Left lung (tissue), 4 donors: ENCODE measurements at regions not wholly inside any gene's neighbourhood (a gene's known extent, or its start where the extent isn't known, plus 50 kb on each side); places are given as distances from the start of the nearest gene placed in this dataset.

Source experiments
- ATAC-seq: fragments of 200-7000 bp; cut with Tn5 transposase; one replicate; pipeline ENCODE4 v1.9.1; 2020; ENCODE audit warnings: moderate library complexity
- DNase-seq, 4 donors: peaks; one replicate each; pipeline ENCODE4 v3.0.0-alpha.2; 2013 to 2020
- H3K27ac ChIP-seq, 2 donors: fragments of 200-600 bp; sonication (generic) in 1 of 2; one replicate each; pipeline versions ENCODE4 v1.5.0 to v1.8.0; 2020 to 2021
- H3K27me3 ChIP-seq, 2 donors: fragments of 200-600 bp; sonication (generic) in 1 of 2; one replicate each; pipeline versions ENCODE4 v1.5.0 to v1.8.0; 2020 to 2021
- H3K36me3 ChIP-seq, 2 donors: fragments of 200-600 bp; sonication (generic) in 1 of 2; one replicate each; pipeline versions ENCODE4 v1.5.0 to v1.8.0; 2020 to 2021
- H3K4me1 ChIP-seq, 2 donors: fragments of 200-600 bp; one replicate each; pipeline ENCODE4 v1.8.0; 2021
- H3K4me3 ChIP-seq, 2 donors: fragments of 200-600 bp; sonication (generic) in 1 of 2; one replicate each; pipeline versions ENCODE4 v1.5.0 to v1.8.0; 2020 to 2021; ENCODE audit warnings: mild to moderate bottlenecking in 1 of 2
- H3K9me3 ChIP-seq, 2 donors: fragments of 200-600 bp; sonication (generic) in 1 of 2; one replicate each; pipeline versions ENCODE4 v1.5.0 to v1.8.0; 2020 to 2021
- intact Hi-C, 2 donors: fragments of 100-400 bp; cut with DNase I; formaldehyde crosslinking; loops; one replicate each; pipeline versions ENCODE4 v1.11.2 to v1.14.2; 2022
- TF ChIP-seq, protein P1 (sequence below), 2 donors: fragments of 200-600 bp; sonication (generic) in 1 of 2; IDR thresholded peaks; one replicate each; pipeline versions ENCODE4 v1.5.0 to v1.8.0; 2021; ENCODE audit warnings: antibody characterized with exemption in 2 of 2
- donor health status: DM: no; HTN: yes; CAD: no.
- donor health status: DM: no; HTN: no; CAD: no.

DNA sequence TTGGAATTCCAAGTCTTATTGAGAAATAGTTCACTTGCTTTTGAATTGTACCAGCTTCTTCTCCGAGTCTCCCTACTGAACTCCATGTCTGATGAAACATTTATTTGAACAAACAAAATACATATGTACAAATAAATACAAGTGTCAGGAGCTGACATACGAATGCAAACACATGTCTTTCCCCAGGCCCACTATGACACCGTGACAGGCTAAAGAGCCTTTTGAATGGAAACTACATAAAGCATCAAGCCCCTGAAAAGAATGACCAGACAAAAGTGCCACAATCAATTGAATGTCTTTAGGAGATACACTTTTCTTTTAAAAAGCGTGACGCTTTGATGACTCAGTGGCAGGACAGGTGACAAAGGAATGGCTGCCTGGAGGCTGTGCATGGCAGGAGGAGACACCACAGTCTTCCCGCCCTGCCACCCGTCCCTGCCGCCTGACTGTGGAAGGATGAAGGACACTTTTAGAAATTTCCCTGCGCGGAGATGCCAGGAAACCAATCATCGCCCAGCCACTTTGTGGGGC is 112.4 kb upstream of the BNC2 start:
- intact Hi-C loops, result no loop called here
- H3K4me1 ChIP-seq, result no peaks in the 10 kb centered on the region
- no peak overlapping the region for H3K27ac ChIP-seq
- ATAC-seq, result no peak
- no peaks in the 10 kb centered on the region for H3K36me3 ChIP-seq
- no peaks in the 10 kb centered on the region for H3K27me3 ChIP-seq
- H3K4me3 ChIP-seq, result no peak overlapping the region
- TF ChIP-seq, protein P1, sequence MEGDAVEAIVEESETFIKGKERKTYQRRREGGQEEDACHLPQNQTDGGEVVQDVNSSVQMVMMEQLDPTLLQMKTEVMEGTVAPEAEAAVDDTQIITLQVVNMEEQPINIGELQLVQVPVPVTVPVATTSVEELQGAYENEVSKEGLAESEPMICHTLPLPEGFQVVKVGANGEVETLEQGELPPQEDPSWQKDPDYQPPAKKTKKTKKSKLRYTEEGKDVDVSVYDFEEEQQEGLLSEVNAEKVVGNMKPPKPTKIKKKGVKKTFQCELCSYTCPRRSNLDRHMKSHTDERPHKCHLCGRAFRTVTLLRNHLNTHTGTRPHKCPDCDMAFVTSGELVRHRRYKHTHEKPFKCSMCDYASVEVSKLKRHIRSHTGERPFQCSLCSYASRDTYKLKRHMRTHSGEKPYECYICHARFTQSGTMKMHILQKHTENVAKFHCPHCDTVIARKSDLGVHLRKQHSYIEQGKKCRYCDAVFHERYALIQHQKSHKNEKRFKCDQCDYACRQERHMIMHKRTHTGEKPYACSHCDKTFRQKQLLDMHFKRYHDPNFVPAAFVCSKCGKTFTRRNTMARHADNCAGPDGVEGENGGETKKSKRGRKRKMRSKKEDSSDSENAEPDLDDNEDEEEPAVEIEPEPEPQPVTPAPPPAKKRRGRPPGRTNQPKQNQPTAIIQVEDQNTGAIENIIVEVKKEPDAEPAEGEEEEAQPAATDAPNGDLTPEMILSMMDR (IDR thresholded peaks at IDR 0.05), result no peak
- no peaks in the 10 kb centered on the region for H3K9me3 ChIP-seq
- DNase-seq, result no peak

DNA sequence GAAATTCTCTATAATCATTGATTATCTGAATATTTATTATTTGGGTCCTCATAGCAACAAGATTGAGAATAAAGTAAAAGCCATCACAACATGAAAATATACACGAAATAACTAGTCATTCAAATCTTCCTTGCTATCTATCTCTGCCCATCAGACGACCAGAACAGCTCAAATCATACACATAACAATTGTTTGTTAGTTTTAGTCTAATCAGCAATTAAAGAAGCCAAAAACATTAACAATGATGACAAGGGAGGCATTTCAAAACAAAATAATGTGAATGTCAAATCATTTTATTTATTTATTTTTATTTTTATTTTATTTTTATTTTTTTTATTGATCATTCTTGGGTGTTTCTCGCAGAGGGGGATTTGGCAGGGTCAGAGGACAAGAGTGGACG is 106.0 kb upstream of the BNC2 start:
- Histone ChIP-seq H3K4me3 (no peak overlapping the region), H3K36me3 (no peaks in the 10 kb centered on the region), H3K27ac (no peak overlapping the region), H3K4me1 (no peaks in the 10 kb centered on the region), H3K9me3 (peaks cover 0 to 4% of the 10 kb centered on the region in 2 donors), H3K27me3 (no peaks in the 10 kb centered on the region)
- DNase-seq (no peak), ATAC-seq (no peak)
- intact Hi-C loops, result no loop called here
- TF ChIP-seq, protein P1 (IDR thresholded peaks at IDR 0.05), result no peak

DNA sequence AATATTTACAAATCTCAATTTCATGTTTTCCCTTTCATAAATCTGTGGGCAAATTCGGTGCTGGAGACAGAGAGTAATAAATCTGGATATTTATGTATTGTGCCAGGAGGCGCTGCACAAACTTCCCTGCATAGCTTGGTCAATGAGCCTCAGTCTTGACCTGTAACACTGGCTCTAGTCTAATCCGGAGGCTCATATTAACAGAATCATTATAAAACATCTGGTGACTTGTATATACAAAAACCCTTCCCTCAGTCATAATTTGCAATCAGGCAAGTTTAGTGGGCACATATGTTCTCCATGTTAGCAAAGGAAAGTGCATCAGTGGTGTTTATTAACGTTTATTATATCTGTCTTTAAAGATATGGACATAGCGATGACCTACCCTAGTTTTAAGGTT is 104.0 kb upstream of the BNC2 start:
- Histone ChIP-seq H3K27me3 (no peaks in the 10 kb centered on the region), H3K4me3 (no peak overlapping the region), H3K4me1 (no peaks in the 10 kb centered on the region), H3K27ac (no peak overlapping the region), H3K9me3 (peaks cover 0 to 4% of the 10 kb centered on the region in 2 donors), H3K36me3 (no peaks in the 10 kb centered on the region)
- TF ChIP-seq, protein P1 (IDR thresholded peaks at IDR 0.05), result no peak
- ATAC-seq (no peak), DNase-seq (no peak)
- intact Hi-C loops, result no loop called here

DNA sequence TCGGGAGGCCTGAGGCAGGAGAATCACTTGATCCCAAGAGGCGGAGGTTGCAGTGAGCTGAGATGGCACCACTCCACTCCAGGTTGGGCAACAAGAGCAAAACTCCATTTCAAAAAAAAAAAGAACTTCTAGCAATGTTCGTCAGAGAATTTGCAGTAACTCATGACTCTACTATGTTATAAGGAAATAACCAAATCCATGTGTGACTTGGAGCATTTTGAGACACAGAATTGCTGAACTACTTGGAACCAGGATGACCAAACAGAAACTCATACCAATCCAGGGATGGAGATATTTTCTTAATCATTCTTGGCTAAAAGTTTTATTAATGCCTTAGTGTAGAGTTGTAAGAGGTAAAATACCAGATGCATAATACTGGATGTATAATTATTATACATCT is 99.9 kb upstream of the BNC2 start:
- no peaks in the 10 kb centered on the region for H3K36me3 ChIP-seq
- no peak overlapping the region for H3K4me3 ChIP-seq
- H3K27ac ChIP-seq, result no peak overlapping the region
- ATAC-seq, result no peak
- TF ChIP-seq, protein P1 (IDR thresholded peaks at IDR 0.05), result no peak
- H3K9me3 ChIP-seq, result peaks cover 0 to 6% of the 10 kb centered on the region in 2 donors
- DNase-seq, result no peak
- no peaks in the 10 kb centered on the region for H3K27me3 ChIP-seq
- no peaks in the 10 kb centered on the region for H3K4me1 ChIP-seq
- intact Hi-C loops, result no loop called here

DNA sequence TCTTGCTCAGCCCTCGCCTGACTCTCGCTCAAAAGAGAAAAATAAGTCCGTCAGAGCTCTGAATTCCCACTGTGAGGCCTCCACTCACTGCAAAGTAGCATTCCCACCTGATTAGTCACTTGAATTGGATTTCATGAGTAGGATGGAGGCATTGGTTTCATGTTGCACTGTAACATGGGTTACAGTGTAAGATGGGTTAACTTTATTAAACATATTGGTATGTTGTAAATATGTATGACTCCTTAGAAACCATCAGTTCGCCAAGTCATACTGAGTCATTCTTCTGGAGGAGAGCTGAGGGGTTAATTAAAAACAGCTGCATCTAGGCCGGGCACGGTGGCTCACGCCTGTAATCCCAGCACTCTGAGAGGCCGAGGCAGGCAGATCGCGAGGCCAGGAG is 93.8 kb upstream of the BNC2 start:
- no peaks in the 10 kb centered on the region for H3K4me1 ChIP-seq
- no peaks in the 10 kb centered on the region for H3K36me3 ChIP-seq
- H3K27ac ChIP-seq, result no peak overlapping the region
- TF ChIP-seq, protein P1 (IDR thresholded peaks at IDR 0.05), result no peak
- intact Hi-C loops, result no loop called here
- no peaks in the 10 kb centered on the region for H3K27me3 ChIP-seq
- DNase-seq (no peak), ATAC-seq (no peak)
- peaks cover 0 to 11% of the 10 kb centered on the region in 2 donors for H3K9me3 ChIP-seq
- no peak overlapping the region for H3K4me3 ChIP-seq
